Mesodermal cell (in vitro differentiated cells): ENCODE measurements at regions not wholly inside any gene's neighbourhood (a gene's known extent, or its start where the extent isn't known, plus 50 kb on each side); places are given as distances from the start of the nearest gene placed in this dataset.

Source experiments
- H3K27ac ChIP-seq: 2 replicates; pipeline ENCODE4 v1.7.0; 2013; ENCODE audit warnings: mild to moderate bottlenecking, low read depth, low read length, moderate library complexity; ENCODE audit not compliant: severe bottlenecking
- H3K36me3 ChIP-seq: 2 replicates; pipeline ENCODE4 v1.7.1; 2013; ENCODE audit warnings: mild to moderate bottlenecking, low read length, moderate library complexity; ENCODE audit not compliant: control insufficient read depth, insufficient read depth
- H3K4me1 ChIP-seq: one replicate; pipeline ENCODE4 v1.7.1; 2013; ENCODE audit warnings: mild to moderate bottlenecking, low read length; ENCODE audit not compliant: insufficient read depth, control insufficient read depth, poor library complexity, severe bottlenecking
- H3K4me3 ChIP-seq: 2 replicates; pipeline ENCODE4 v1.7.0; 2013; ENCODE audit warnings: low read length, control low read depth, mild to moderate bottlenecking; ENCODE audit not compliant: insufficient read depth, poor library complexity, severe bottlenecking; ENCODE audit errors: extremely low read depth
- H3K9me3 ChIP-seq: 2 replicates; pipeline ENCODE4 v1.7.1; 2013; ENCODE audit warnings: mild to moderate bottlenecking, low read length, moderate library complexity; ENCODE audit not compliant: control insufficient read depth
- WGBS, 2 experiments: methylation state at CpG; one replicate each; pipeline ENCODE4 v1.1.5; 2013; ENCODE audit warnings: missing lambda C conversion rate in 2 of 2; ENCODE audit not compliant: insufficient coverage in 2 of 2; 5-methylcytosine and 5-hydroxymethylcytosine counted together

DNA sequence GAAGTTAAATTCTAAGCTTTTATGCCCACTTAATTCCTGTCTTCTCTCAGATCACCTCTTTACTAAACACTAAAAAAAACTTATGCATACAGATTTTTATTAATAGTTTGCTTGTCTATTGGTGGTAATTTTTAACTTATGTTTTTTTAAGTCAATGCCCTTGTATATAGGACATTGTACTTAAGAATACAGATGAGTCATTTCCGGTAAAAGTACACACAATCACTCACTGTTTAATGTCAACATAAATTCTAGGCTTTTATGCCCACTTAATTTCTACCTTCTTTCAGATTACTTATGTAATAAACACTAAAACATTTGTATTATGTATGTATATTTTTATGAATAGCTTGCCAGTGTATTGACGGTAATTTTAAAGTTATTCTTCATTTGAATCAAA is 872.8 kb upstream of the CDH9 start:
- no CpG with 5 or more reads among the region's 2 CpGs for WGBS, 2 experiments
- H3K27ac ChIP-seq = no peak overlapping the region

DNA sequence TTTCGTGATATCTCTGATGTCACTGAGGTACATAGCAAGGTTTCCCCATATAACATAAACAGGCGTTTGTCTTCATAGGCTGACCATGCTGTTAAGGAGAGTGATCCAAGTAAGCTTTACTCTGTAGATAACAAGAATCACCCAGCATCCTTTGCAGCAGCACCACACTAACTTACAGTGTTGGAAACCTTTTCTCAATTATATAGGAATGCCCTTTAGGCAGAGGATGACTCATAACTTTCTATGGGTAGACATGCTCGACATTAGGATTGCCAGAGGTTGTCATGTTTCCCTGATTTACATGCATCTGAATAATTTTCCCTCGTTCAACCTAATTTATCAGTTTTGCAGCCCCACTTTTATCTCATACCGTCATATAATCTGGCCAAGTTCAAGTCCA is 870.0 kb upstream of the CDH9 start:
- no peaks in the 10 kb centered on the region for H3K4me1 ChIP-seq
- H3K9me3 ChIP-seq = no peaks in the 10 kb centered on the region
- H3K36me3 ChIP-seq = no peaks in the 10 kb centered on the region
- 83% methylated on average over 1 of the region's 5 CpGs; no CpG with 5 or more reads in 1 of the 2 experiments for WGBS, 2 experiments
- H3K27ac ChIP-seq = no peak overlapping the region
- no peak overlapping the region for H3K4me3 ChIP-seq

More for the DNA sequence above, 872.8 kb upstream of the CDH9 start:
- no peak overlapping the region for H3K4me3 ChIP-seq
- no peaks in the 10 kb centered on the region for H3K9me3 ChIP-seq
- H3K36me3 ChIP-seq = no peaks in the 10 kb centered on the region
- no peaks in the 10 kb centered on the region for H3K4me1 ChIP-seq

GRCh38 chr5:27906931-27907601 is 868.7 kb upstream of the CDH9 start:
- Histone ChIP-seq H3K9me3 (no peaks in the 10 kb centered on the region), H3K36me3 (no peaks in the 10 kb centered on the region), H3K4me1 (no peaks in the 10 kb centered on the region), H3K4me3 (no peak overlapping the region), H3K27ac (no peak overlapping the region)
- 71 to 89% methylated on average over 1 of the region's 2 CpGs for WGBS, 2 experiments

DNA sequence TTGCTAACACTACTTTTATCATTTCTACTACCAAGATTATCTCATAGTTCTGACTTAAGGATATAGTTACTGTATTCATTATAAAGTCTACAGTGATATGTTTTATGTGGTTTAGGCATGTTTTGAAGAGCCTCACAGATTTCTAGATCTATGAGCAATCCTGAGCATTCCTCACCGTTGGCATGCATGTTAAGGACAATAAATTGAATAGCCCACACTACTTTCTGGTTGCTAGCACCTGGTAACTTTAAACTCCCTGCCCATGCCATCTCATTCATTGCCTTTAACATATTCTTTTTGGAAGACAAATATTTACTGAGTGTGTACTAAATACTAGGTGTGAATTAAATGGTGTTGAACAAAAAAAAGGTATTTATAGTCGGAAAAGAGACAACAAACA is 868.1 kb upstream of the CDH9 start:
- H3K4me1 ChIP-seq = no peaks in the 10 kb centered on the region
- no peaks in the 10 kb centered on the region for H3K36me3 ChIP-seq
- WGBS, 2 experiments = 100% methylated on average over 1 of the region's 2 CpGs; no CpG with 5 or more reads in 1 of the 2 experiments
- no peaks in the 10 kb centered on the region for H3K9me3 ChIP-seq
- H3K27ac ChIP-seq = no peak overlapping the region
- no peak overlapping the region for H3K4me3 ChIP-seq

DNA sequence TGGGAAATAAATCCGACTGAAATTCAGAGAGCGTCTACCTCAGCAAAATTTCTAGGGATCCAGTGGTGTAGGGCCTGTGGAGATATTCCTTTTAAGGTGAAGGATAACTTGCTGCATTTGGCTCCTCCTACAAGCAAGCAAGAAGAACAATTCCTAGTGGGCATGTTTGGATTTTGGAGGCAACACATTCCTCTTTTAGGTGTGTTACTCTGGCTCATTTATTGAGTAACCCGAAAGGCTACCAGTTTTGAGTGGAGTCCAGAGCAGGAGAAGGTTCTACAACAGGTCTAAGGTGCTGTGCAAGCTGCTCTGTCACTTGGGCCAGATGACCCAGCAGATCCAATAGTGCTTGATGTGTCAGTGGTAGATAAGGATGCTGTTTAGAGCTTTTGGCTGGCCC is 862.4 kb upstream of the CDH9 start:
- Histone ChIP-seq H3K27ac (no peak overlapping the region), H3K4me3 (no peak overlapping the region), H3K36me3 (no peaks in the 10 kb centered on the region), H3K9me3 (no peaks in the 10 kb centered on the region), H3K4me1 (no peaks in the 10 kb centered on the region)
- 83 to 94% methylated on average over 3 of the region's 3 CpGs for WGBS, 2 experiments

DNA sequence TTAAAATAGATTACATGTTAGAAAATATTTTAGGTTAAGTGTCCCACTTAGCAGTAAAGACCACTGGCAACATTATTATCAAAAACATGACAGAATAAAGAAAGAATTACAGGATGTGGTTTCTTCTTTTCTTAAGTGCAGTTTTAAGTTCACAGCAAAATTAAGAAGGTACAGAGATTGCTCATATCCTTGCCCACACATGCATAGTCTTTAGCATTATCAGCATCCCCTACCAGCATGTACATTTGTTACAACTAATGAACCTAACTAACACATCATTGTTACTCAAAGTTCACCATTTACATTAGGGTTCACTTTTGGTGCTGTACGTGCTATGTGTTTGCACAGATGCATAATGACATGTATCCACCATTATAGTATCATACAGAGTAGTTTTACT is 837.7 kb upstream of the CDH9 start:
- WGBS, 2 experiments = no CpG with 5 or more reads among the region's 1 CpG
- H3K9me3 ChIP-seq = no peaks in the 10 kb centered on the region
- H3K27ac ChIP-seq = no peak overlapping the region

DNA sequence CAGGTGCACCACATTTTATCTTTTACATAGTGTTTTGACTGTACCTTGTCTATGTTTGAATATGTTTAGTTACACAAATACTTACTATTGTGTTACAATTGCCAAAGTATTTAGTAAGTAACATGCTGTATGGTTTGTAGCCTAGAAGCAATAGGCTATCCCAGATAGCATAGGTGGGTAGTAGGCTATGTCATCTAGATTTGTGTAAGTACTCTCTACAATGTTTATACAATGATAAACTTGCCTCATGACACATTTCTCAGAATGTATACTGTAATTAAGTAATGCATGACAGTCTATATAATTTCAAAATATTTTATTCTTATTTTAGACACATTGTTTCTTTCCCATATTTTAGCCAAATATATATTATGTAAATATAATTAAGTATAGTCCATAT is 836.8 kb upstream of the CDH9 start:
- Histone ChIP-seq H3K4me1 (no peaks in the 10 kb centered on the region), H3K4me3 (no peak overlapping the region), H3K27ac (no peak overlapping the region), H3K36me3 (no peaks in the 10 kb centered on the region), H3K9me3 (no peaks in the 10 kb centered on the region)

More for the DNA sequence above, 837.7 kb upstream of the CDH9 start:
- H3K4me3 ChIP-seq = no peak overlapping the region
- H3K36me3 ChIP-seq = no peaks in the 10 kb centered on the region
- H3K4me1 ChIP-seq = no peaks in the 10 kb centered on the region

- no peaks in the 10 kb centered on the region for H3K36me3 ChIP-seq
- no peaks in the 10 kb centered on the region for H3K4me1 ChIP-seq
- WGBS, 2 experiments = no CpG with 5 or more reads among the region's 2 CpGs
- no peak overlapping the region for H3K4me3 ChIP-seq
- no peaks in the 10 kb centered on the region for H3K9me3 ChIP-seq
- no peak overlapping the region for H3K27ac ChIP-seq
Measured at GRCh38 chr5:27868292-27868691, 829.9 kb upstream of the CDH9 start.

- WGBS, 2 experiments = no CpG with 5 or more reads among the region's 1 CpG
- H3K9me3 ChIP-seq = no peaks in the 10 kb centered on the region
- no peaks in the 10 kb centered on the region for H3K36me3 ChIP-seq
- H3K4me1 ChIP-seq = no peaks in the 10 kb centered on the region
- no peak overlapping the region for H3K27ac ChIP-seq
- no peak overlapping the region for H3K4me3 ChIP-seq
Measured at GRCh38 chr5:27855491-27855890, 817.1 kb upstream of the CDH9 start.

GRCh38 chr5:27854243-27854852 is 816.0 kb upstream of the CDH9 start:
- WGBS, 2 experiments = 78 to 90% methylated on average over 1 of the region's 3 CpGs

GRCh38 chr5:27845248-27845647 is 806.9 kb upstream of the CDH9 start:
- no peak overlapping the region for H3K4me3 ChIP-seq
- no peaks in the 10 kb centered on the region for H3K36me3 ChIP-seq
- WGBS, 2 experiments = 88 to 89% methylated on average over 1 of the region's 3 CpGs
- no peaks in the 10 kb centered on the region for H3K9me3 ChIP-seq
- H3K27ac ChIP-seq = no peak overlapping the region
- peaks cover 5% of the 10 kb centered on the region for H3K4me1 ChIP-seq

More at GRCh38 chr5:27854243-27854852, 816.0 kb upstream of the CDH9 start:
- H3K36me3 ChIP-seq = no peaks in the 10 kb centered on the region
- H3K4me3 ChIP-seq = no peak overlapping the region
- no peaks in the 10 kb centered on the region for H3K4me1 ChIP-seq
- no peak overlapping the region for H3K27ac ChIP-seq
- no peaks in the 10 kb centered on the region for H3K9me3 ChIP-seq
